ENCODE measurements at regions not wholly inside any gene's neighbourhood (a gene's known extent, or its start where the extent isn't known, plus 50 kb on each side); places are given as distances from the start of the nearest gene placed in this dataset.

DNA sequence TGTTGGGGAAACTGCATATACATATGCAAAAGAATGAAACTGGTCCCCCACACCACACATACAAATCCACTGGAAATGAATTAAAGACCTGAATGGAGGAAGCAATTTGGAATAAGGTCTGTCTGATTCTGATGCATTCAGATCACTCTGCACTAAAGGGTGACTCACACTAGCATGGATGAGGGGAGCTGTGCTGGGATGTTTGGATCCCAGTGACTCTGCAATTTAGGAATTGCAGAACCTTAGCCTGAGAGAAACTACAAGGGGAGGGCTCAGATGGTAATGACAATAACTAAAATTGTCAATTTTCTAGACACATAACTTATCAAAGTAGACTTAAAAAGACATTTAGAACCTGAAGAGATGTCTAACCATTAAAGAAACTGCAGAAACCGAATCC, 312.0 kb downstream of the CDK5RAP2 start:
- TF ChIP-seq, protein P1, sequence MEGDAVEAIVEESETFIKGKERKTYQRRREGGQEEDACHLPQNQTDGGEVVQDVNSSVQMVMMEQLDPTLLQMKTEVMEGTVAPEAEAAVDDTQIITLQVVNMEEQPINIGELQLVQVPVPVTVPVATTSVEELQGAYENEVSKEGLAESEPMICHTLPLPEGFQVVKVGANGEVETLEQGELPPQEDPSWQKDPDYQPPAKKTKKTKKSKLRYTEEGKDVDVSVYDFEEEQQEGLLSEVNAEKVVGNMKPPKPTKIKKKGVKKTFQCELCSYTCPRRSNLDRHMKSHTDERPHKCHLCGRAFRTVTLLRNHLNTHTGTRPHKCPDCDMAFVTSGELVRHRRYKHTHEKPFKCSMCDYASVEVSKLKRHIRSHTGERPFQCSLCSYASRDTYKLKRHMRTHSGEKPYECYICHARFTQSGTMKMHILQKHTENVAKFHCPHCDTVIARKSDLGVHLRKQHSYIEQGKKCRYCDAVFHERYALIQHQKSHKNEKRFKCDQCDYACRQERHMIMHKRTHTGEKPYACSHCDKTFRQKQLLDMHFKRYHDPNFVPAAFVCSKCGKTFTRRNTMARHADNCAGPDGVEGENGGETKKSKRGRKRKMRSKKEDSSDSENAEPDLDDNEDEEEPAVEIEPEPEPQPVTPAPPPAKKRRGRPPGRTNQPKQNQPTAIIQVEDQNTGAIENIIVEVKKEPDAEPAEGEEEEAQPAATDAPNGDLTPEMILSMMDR (IDR thresholded peaks at IDR 0.05): no peak
- TF ChIP-seq USF2 (CRISPR knock-in tag; IDR thresholded peaks at IDR 0.05) (no peak), HMGXB4 (CRISPR knock-in tag; IDR thresholded peaks at IDR 0.05) (no peak), SP1 (CRISPR knock-in tag; conservative IDR thresholded peaks at IDR 0.05) (no peak), CREM (CRISPR knock-in tag; IDR thresholded peaks at IDR 0.05) (no peak), ZBTB21 (CRISPR knock-in tag; IDR thresholded peaks at IDR 0.05; ENCODE audit: borderline replicate concordance) (no peak), SMAD3 (CRISPR knock-in tag; IDR thresholded peaks at IDR 0.05; ENCODE audit: borderline replicate concordance) (no peak), GABPB1 (CRISPR knock-in tag; IDR thresholded peaks at IDR 0.05) (no peak), ZNF423 (CRISPR knock-in tag; IDR thresholded peaks at IDR 0.05) (no peak)
- TF ChIP-seq, protein P2, sequence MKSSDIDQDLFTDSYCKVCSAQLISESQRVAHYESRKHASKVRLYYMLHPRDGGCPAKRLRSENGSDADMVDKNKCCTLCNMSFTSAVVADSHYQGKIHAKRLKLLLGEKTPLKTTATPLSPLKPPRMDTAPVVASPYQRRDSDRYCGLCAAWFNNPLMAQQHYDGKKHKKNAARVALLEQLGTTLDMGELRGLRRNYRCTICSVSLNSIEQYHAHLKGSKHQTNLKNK (CRISPR knock-in tag; IDR thresholded peaks at IDR 0.05): no peak
- TF ChIP-seq, protein P3, sequence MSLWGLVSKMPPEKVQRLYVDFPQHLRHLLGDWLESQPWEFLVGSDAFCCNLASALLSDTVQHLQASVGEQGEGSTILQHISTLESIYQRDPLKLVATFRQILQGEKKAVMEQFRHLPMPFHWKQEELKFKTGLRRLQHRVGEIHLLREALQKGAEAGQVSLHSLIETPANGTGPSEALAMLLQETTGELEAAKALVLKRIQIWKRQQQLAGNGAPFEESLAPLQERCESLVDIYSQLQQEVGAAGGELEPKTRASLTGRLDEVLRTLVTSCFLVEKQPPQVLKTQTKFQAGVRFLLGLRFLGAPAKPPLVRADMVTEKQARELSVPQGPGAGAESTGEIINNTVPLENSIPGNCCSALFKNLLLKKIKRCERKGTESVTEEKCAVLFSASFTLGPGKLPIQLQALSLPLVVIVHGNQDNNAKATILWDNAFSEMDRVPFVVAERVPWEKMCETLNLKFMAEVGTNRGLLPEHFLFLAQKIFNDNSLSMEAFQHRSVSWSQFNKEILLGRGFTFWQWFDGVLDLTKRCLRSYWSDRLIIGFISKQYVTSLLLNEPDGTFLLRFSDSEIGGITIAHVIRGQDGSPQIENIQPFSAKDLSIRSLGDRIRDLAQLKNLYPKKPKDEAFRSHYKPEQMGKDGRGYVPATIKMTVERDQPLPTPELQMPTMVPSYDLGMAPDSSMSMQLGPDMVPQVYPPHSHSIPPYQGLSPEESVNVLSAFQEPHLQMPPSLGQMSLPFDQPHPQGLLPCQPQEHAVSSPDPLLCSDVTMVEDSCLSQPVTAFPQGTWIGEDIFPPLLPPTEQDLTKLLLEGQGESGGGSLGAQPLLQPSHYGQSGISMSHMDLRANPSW (CRISPR knock-in tag; conservative IDR thresholded peaks at IDR 0.05; ENCODE audit: low read depth): no peak
- TF ChIP-seq, protein P4, sequence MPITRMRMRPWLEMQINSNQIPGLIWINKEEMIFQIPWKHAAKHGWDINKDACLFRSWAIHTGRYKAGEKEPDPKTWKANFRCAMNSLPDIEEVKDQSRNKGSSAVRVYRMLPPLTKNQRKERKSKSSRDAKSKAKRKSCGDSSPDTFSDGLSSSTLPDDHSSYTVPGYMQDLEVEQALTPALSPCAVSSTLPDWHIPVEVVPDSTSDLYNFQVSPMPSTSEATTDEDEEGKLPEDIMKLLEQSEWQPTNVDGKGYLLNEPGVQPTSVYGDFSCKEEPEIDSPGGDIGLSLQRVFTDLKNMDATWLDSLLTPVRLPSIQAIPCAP (CRISPR knock-in tag; IDR thresholded peaks at IDR 0.05): no peak
